Progenitor cell of endocrine pancreas (in vitro differentiated cells): ENCODE measurements at regions not wholly inside any gene's neighbourhood (a gene's known extent, or its start where the extent isn't known, plus 50 kb on each side); places are given as distances from the start of the nearest gene placed in this dataset.

Experiments
- DNase-seq: peaks from one replicate; pipeline ENCODE4 v3.0.0; 2021; ENCODE audit warnings: low spot score; ENCODE audit not compliant: unreplicated experiment
- H3K27ac Mint-ChIP-seq: 2 replicates; pipeline ENCODE4 v1.8.0; 2021; ENCODE audit warnings: mild to moderate bottlenecking, moderate library complexity, mixed read lengths
- H3K27me3 Mint-ChIP-seq: 2 replicates; pipeline ENCODE4 v1.8.0; 2021; ENCODE audit warnings: mixed read lengths
- H3K36me3 Mint-ChIP-seq: 2 replicates; pipeline ENCODE4 v1.8.0; 2022; ENCODE audit warnings: mixed read lengths; ENCODE audit not compliant: insufficient read depth
- H3K4me1 Mint-ChIP-seq: 2 replicates; pipeline ENCODE4 v1.8.0; 2021; ENCODE audit warnings: low read depth, mixed read lengths
- H3K4me3 Mint-ChIP-seq: 2 replicates; pipeline ENCODE4 v1.8.0; 2021; ENCODE audit warnings: low read depth, mild to moderate bottlenecking, moderate library complexity, mixed read lengths
- H3K9me3 Mint-ChIP-seq: 2 replicates; pipeline ENCODE4 v1.8.0; 2021; ENCODE audit warnings: low read depth, mixed read lengths
- CTCF ChIP-seq: fragments of 200-600 bp; sonication (generic); IDR thresholded peaks from one replicate; pipeline ENCODE4 v1.5.0; 2021; ENCODE audit warnings: antibody characterized with exemption, mild to moderate bottlenecking; ENCODE audit not compliant: unreplicated experiment

GRCh38 chr18:75805265-75805664 lies 377.8 kb upstream of the SMIM21 start:
- Mint-ChIP-seq H3K4me3 (no peak overlapping the region), H3K27ac (no peak overlapping the region), H3K9me3 (no peaks in the 10 kb centered on the region), H3K4me1 (peaks cover 9% of the 10 kb centered on the region), H3K36me3 (no peaks in the 10 kb centered on the region), H3K27me3 (peaks cover 13% of the 10 kb centered on the region)
- no peak for TF ChIP-seq CTCF
- DNase-seq = no peak

- H3K4me1 Mint-ChIP-seq = peaks cover 14% of the 10 kb centered on the region
Measured at GRCh38 chr18:75802681-75803080, 375.2 kb upstream of the SMIM21 start.

GRCh38 chr18:75801178-75801577 lies 373.7 kb upstream of the SMIM21 start:
- Mint-ChIP-seq H3K36me3 (no peaks in the 10 kb centered on the region), H3K4me1 (peaks cover 14% of the 10 kb centered on the region), H3K27ac (no peak overlapping the region), H3K4me3 (no peak overlapping the region), H3K9me3 (peaks cover 2% of the 10 kb centered on the region), H3K27me3 (peaks cover 4% of the 10 kb centered on the region)
- no peak for DNase-seq
- no peak for TF ChIP-seq CTCF

More at GRCh38 chr18:75802681-75803080, 375.2 kb upstream of the SMIM21 start:
- no peak overlapping the region for H3K27ac Mint-ChIP-seq
- H3K4me3 Mint-ChIP-seq = no peak overlapping the region
- DNase-seq = no peak
- peaks cover 8% of the 10 kb centered on the region for H3K27me3 Mint-ChIP-seq
- H3K9me3 Mint-ChIP-seq = no peaks in the 10 kb centered on the region
- no peaks in the 10 kb centered on the region for H3K36me3 Mint-ChIP-seq
- no peak for TF ChIP-seq CTCF

GRCh38 chr18:75800331-75800648 lies 372.8 kb upstream of the SMIM21 start:
- no peak overlapping the region for H3K4me3 Mint-ChIP-seq
- peaks cover 5% of the 10 kb centered on the region for H3K9me3 Mint-ChIP-seq
- DNase-seq = no peak
- TF ChIP-seq CTCF = no peak
- no peaks in the 10 kb centered on the region for H3K36me3 Mint-ChIP-seq
- H3K27ac Mint-ChIP-seq = no peak overlapping the region
- H3K27me3 Mint-ChIP-seq = peaks cover 4% of the 10 kb centered on the region
- peaks cover 14% of the 10 kb centered on the region for H3K4me1 Mint-ChIP-seq

- no peak for TF ChIP-seq CTCF
- Mint-ChIP-seq H3K27me3 (peaks cover 1% of the 10 kb centered on the region), H3K4me1 (peaks cover 14% of the 10 kb centered on the region), H3K27ac (no peak overlapping the region), H3K9me3 (peaks cover 5% of the 10 kb centered on the region), H3K36me3 (no peaks in the 10 kb centered on the region), H3K4me3 (no peak overlapping the region)
- DNase-seq = no peak
Measured at GRCh38 chr18:75799449-75800330, 372.2 kb upstream of the SMIM21 start.
